ENCODE measurements at regions not wholly inside any gene's neighbourhood (a gene's known extent, or its start where the extent isn't known, plus 50 kb on each side); places are given as distances from the start of the nearest gene placed in this dataset.

DNA sequence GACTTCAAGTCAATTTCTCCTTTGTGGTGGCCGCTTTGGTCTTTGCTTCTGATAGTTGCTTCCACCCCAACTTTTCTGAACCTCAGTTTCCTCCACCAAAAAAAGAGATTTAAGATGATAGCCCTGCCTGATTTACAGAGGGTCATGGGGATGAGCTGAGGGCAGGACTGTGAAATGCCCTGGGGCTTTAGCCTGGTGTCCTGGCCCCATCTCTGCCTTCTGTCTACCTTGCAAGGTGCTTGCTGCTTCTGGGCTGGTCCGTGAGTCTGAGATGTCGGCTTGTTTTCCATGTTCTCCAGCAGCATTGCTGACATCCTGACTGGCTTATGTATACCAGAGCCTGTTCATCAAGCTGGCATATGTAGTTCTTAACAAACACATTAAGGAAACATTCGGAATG, 191.9 kb upstream of the MPHOSPH6 start:
- intact Hi-C loops (cut with micrococcal nuclease), result no loop called here
- Histone ChIP-seq H4K20me1 (ENCODE audit: insufficient read depth, low read length) (no peaks in the 10 kb centered on the region), H3K18ac (ENCODE audit: low read depth, low read length) (no peak overlapping the region), H2AFZ (replicated peaks; ENCODE audit: low read length, poor library complexity) (no peak overlapping the region), H3K27ac (ENCODE audit: insufficient read depth, low read length) (no peak overlapping the region), H3K4me2 (ENCODE audit: low read depth, low read length) (no peak overlapping the region), H2BK20ac (ENCODE audit: low read depth, low read length) (no peak overlapping the region), H3K4me1 (ENCODE audit: control insufficient read depth, insufficient read depth, low read length) (no peaks in the 10 kb centered on the region), H3K9me1 (ENCODE audit: insufficient read depth, low read length) (no peaks in the 10 kb centered on the region), H3K23ac (ENCODE audit: low read depth, low read length) (no peak overlapping the region), H3K14ac (replicated peaks; ENCODE audit: low read depth, low read length) (no peak overlapping the region), H3K56ac (ENCODE audit: extremely low read depth, insufficient read depth, low read length) (no peak overlapping the region), H2BK15ac (ENCODE audit: low read depth, low read length) (no peak overlapping the region), H3K9ac (ENCODE audit: low read depth, low read length) (no peak overlapping the region), H2BK120ac (ENCODE audit: low read depth, low read length) (no peak overlapping the region), H2BK5ac (ENCODE audit: low read depth, low read length, poor library complexity, severe bottlenecking) (no peak overlapping the region), H3K4me3 (ENCODE audit: insufficient read depth, low read depth, low read length) (no peak overlapping the region), H4K5ac (ENCODE audit: low read depth, low read length) (no peak overlapping the region), H3K9me3 (ENCODE audit: control insufficient read depth, insufficient read depth, low read length) (no peaks in the 10 kb centered on the region), H3K27me3 (ENCODE audit: control insufficient read depth, insufficient read depth, low read length) (no peaks in the 10 kb centered on the region; the same call in 1 of the 2 replicates), H2AK5ac (ENCODE audit: low read depth, low read length) (no peak overlapping the region), H3K36me3 (ENCODE audit: control insufficient read depth, insufficient read depth, low read length) (no peaks in the 10 kb centered on the region), H4K8ac (ENCODE audit: low read depth in 2 of 2, low read length in 2 of 2) (no peak overlapping the region), H4K91ac (ENCODE audit: insufficient read depth, low read depth, low read length) (no peak overlapping the region), H3K4ac (ENCODE audit: low read depth, low read length) (no peak overlapping the region), H2AK9ac (replicated peaks; ENCODE audit: low read depth, low read length, poor library complexity) (no peak overlapping the region), H3K79me1 (ENCODE audit: low read depth in 1 of 2, low read length in 2 of 2) (no peaks in the 10 kb centered on the region)
- in situ Hi-C loops (cut with MboI; ENCODE audit: low sequenced_read_pairs), result no loop called here
- ATAC-seq (ENCODE audit: low read depth), result no peak
- no TSS peak for BruUV-seq (replicated peaks)
- DNase-seq, result no peak
- 37% methylated on average over 2 of the region's 4 CpGs; no CpG with 5 or more reads in 1 of the 2 experiments for WGBS, 2 experiments (ENCODE audit: extremely low coverage in 2 of 2, insufficient read length in 1 of 2)
- CTCF ChIA-PET, result no interaction called here
- dilution Hi-C loops (cut with HindIII; ENCODE audit: low sequenced_read_pairs, unreplicated experiment), result no loop called here
- POLR2A ChIA-PET (ENCODE audit: unreplicated experiment), result no interaction called here
- TF ChIP-seq FOS (IDR thresholded peaks at IDR 0.05; ENCODE audit: low read depth, low read length), result no peak
- TF ChIP-seq SMC3 (IDR thresholded peaks at IDR 0.05; ENCODE audit: low read depth, low read length), result no peak
- no peak for TF ChIP-seq RAD21 (IDR thresholded peaks at IDR 0.05; ENCODE audit: low read length)
